Stimulated activated naive B cell treated with anti-CD40 and anti-IgM and Interleukin-4, amounts not matched to agents 10 μg/mL and 1 μg/mL and 100 μg/mL, for 72 hours (primary cell): ENCODE measurements at regions not wholly inside any gene's neighbourhood (a gene's known extent, or its start where the extent isn't known, plus 50 kb on each side); places are given as distances from the start of the nearest gene placed in this dataset.

Experiments used
- ATAC-seq, 2 donors: fragments of 150-1000 bp; cut with Tn5 transposase; replicated peaks; 2 replicates each; pipeline ENCODE4 v1.10.0; 2021; ENCODE audit warnings: moderate library complexity in 1 of 2
- DNase-seq: peaks from one replicate; pipeline ENCODE4 v3.0.0; 2021
- H3K27ac Mint-ChIP-seq: one replicate; pipeline ENCODE4 v1.8.0; 2022; ENCODE audit warnings: mild to moderate bottlenecking, mixed read lengths
- H3K27me3 Mint-ChIP-seq, 2 donors: one replicate each; pipeline ENCODE4 v1.8.0; 2022; ENCODE audit warnings: mixed read lengths in 2 of 2
- H3K36me3 Mint-ChIP-seq, 2 donors: one replicate each; pipeline ENCODE4 v1.8.0; 2022; ENCODE audit warnings: mixed read lengths in 2 of 2, mild to moderate bottlenecking in 1 of 2
- H3K4me1 Mint-ChIP-seq, 2 donors: one replicate each; pipeline ENCODE4 v1.8.0; 2022; ENCODE audit warnings: mixed read lengths in 2 of 2, mild to moderate bottlenecking in 1 of 2
- H3K4me3 Mint-ChIP-seq, 2 donors: one replicate each; pipeline ENCODE4 v1.8.0; 2022; ENCODE audit warnings: mild to moderate bottlenecking in 2 of 2, mixed read lengths in 2 of 2, moderate library complexity in 1 of 2
- H3K9me3 Mint-ChIP-seq, 2 donors: one replicate each; pipeline ENCODE4 v1.8.0; 2022; ENCODE audit warnings: mixed read lengths in 2 of 2, mild to moderate bottlenecking in 1 of 2

DNA sequence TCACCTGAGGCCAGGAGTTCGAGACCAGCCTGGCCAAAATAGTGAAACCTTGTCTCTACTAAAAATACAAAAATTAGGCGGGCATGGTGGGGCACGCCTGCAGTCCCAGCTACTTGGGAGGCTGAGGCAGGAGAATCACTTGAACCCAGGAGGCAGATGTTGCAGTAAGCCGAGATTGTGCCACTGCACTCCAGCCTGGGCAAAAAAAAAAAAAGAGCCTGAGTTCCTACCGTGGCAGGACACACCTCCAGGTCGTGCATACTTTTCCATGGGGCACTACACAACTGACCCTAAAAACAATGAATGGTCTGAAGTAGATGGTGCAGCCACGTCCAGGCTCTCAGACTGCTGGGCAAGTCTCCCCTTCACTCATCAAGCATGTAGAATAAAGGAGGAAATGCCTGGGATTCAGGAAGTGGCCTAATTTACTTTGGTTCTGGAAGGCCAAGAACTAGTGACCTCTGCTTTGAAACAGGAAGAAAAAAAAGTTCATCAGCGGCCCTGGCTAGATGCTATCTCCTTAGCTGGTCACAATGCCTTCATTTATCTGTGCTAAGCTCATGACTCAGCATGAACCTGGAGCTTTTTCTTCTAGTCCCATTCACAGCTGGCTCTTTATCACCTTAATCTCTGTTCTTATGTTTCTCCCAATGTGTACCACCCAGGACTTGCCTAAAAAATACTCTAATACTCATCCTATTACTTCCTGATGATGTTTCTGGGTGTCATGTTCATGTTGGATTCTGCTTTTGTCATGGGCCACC lies 55.8 kb upstream of the OR6J1 start:
- Mint-ChIP-seq H3K9me3 (no peaks in the 10 kb centered on the region), H3K4me3 (no peak overlapping the region), H3K27me3 (peaks cover 25 to 43% of the 10 kb centered on the region in 2 donors), H3K4me1 (no peaks in the 10 kb centered on the region), H3K27ac (peak overlapping the region; percentile 14), H3K36me3 (no peaks in the 10 kb centered on the region)
- ATAC-seq (no peak), DNase-seq (no peak)

DNA sequence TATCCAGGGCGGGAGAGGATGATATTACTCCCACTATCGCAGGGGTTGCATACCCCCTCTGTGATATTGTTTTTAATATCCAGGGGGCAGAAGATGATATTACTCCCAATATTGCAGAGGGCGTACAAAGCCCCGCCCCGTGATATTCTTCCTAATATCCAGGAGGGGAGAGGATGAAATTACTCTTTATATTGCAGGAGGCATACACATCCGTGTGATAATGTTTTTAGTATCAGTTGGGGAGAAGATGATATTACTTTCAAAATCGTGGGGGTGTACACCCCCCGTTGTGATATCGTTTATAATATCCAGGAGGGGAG lies 52.9 kb upstream of the OXA1L start:
- DNase-seq (no peak), ATAC-seq (peak in 1 of 2 donors; percentile 10)
- Mint-ChIP-seq H3K9me3 (peaks cover 0 to 2% of the 10 kb centered on the region in 2 donors), H3K27me3 (peaks cover 42 to 43% of the 10 kb centered on the region in 2 donors), H3K27ac (peak overlapping the region; percentile 91), H3K4me1 (peaks cover 0 to 2% of the 10 kb centered on the region in 2 donors), H3K36me3 (no peaks in the 10 kb centered on the region), H3K4me3 (peak overlapping the region; percentile 83 to 92)

DNA sequence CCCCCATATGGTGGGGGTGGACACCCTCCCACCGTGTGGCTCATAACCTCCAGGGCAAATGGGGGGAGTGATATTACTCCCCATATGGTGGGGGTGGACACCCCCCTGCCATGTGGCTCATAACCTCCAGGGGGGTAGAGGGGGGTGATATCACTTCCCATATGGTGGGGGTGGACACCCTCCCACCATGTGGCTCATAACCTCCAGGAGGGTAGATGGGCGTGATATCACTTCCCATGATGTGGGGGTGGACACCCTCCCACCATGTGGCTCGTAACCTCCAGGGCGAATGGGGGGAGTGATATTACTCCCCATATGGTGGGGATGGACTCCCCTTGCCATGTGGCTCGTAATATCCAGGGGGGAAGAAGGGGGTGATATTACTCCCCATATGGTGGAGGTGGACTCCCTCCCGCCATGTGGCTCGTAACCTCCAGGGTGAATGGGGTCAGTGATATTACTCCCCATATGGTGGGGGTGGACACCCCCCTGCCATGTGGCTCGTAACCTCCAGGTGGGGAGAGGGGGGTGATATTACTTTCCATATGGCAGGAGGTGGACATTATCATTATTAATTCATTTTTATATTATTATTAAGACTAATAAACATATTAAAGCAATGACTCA lies 51.2 kb upstream of the OXA1L start:
- Mint-ChIP-seq H3K27ac (no peak overlapping the region), H3K9me3 (peaks cover 0 to 2% of the 10 kb centered on the region in 2 donors), H3K27me3 (peaks cover 31 to 37% of the 10 kb centered on the region in 2 donors), H3K4me3 (no peak overlapping the region), H3K36me3 (no peaks in the 10 kb centered on the region), H3K4me1 (peaks cover 0 to 2% of the 10 kb centered on the region in 2 donors)
- no peak for DNase-seq
- no peak for ATAC-seq

DNA sequence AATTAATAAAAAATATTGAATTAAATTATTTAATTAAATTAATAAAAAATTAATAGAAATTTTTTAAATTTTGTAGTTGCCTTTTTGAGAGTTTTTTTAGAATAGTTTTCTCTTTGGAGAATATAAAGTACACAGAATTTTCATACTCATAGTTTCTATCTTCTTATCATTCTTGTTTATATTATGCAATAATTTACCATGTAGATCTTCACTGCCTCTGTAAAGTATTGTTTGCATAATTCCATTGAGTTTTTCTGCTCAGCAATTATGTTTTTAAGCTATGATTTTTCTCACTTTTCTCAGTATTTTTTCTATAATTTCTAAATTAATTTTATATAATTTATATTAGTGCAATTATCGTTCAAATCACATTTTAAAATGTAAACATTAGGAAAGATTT lies 50.6 kb upstream of the OXA1L start:
- ATAC-seq (no peak), DNase-seq (no peak)
- H3K36me3 Mint-ChIP-seq = no peaks in the 10 kb centered on the region
- peaks cover 0 to 2% of the 10 kb centered on the region in 2 donors for H3K9me3 Mint-ChIP-seq
- H3K4me1 Mint-ChIP-seq = peaks cover 0 to 2% of the 10 kb centered on the region in 2 donors
- no peak overlapping the region for H3K27ac Mint-ChIP-seq
- H3K27me3 Mint-ChIP-seq = peaks cover 26 to 32% of the 10 kb centered on the region in 2 donors
- no peak overlapping the region for H3K4me3 Mint-ChIP-seq
